HEK293T (cell line): ENCODE measurements at regions not wholly inside any gene's neighbourhood (a gene's known extent, or its start where the extent isn't known, plus 50 kb on each side); places are given as distances from the start of the nearest gene placed in this dataset.

Experiments used
- CTCF ChIA-PET: fragments of 350-600 bp; formaldehyde crosslinking; extraction: SDS; loops from one replicate; lab custom pipeline; 2021; ENCODE audit warnings: antibody characterized with exemption, inconsistent platforms; lab: Yijun Ruan, JAX
- POLR2A ChIA-PET: fragments of 350-600 bp; formaldehyde crosslinking; extraction: SDS; loops from one replicate; lab custom pipeline; 2020; ENCODE audit warnings: antibody characterized with exemption, inconsistent platforms; lab: Yijun Ruan, JAX
- DNase-seq: peaks from one replicate; pipeline ENCODE4 v3.0.0; 2012; ENCODE audit warnings: mixed read lengths; ENCODE audit errors: extremely low spot score
- ARNT ChIP-seq: fragments of 450-650 bp; IDR thresholded peaks from 2 replicates; pipeline ENCODE4 v1.6.1; 2017; ENCODE audit warnings: mild to moderate bottlenecking
- BHLHE40 ChIP-seq: fragments of 450-650 bp; IDR thresholded peaks from 2 replicates; pipeline ENCODE4 v1.6.1; 2016; ENCODE audit warnings: mild to moderate bottlenecking, moderate library complexity, borderline replicate concordance
- CTBP1 ChIP-seq: fragments of 450-650 bp; IDR thresholded peaks from 2 replicates; pipeline ENCODE4 v1.6.1; 2016; ENCODE audit warnings: borderline replicate concordance
- ELF4 ChIP-seq: fragments of 450-650 bp; IDR thresholded peaks from 2 replicates; pipeline ENCODE4 v1.6.1; 2017; ENCODE audit warnings: antibody characterized with exemption
- FOXA1 ChIP-seq: fragments of 450-650 bp; IDR thresholded peaks from 2 replicates; pipeline ENCODE4 v1.6.1; 2016; ENCODE audit warnings: mild to moderate bottlenecking
- FOXK2 ChIP-seq: fragments of 450-650 bp; IDR thresholded peaks from 2 replicates; pipeline ENCODE4 v1.6.1; 2016; ENCODE audit warnings: mild to moderate bottlenecking
- FOXM1 ChIP-seq: fragments of 450-650 bp; IDR thresholded peaks from 2 replicates; pipeline ENCODE4 v1.6.1; 2017; ENCODE audit warnings: mild to moderate bottlenecking, borderline replicate concordance
- HDGF ChIP-seq: fragments of 450-650 bp; IDR thresholded peaks from 2 replicates; pipeline ENCODE4 v1.6.1; 2017; ENCODE audit warnings: antibody characterized with exemption, borderline replicate concordance
- L3MBTL2 ChIP-seq: fragments of 450-650 bp; conservative IDR thresholded peaks from 2 replicates; pipeline ENCODE4 v1.6.1; 2016; ENCODE audit warnings: mild to moderate bottlenecking
- LEF1 ChIP-seq: fragments of 450-650 bp; IDR thresholded peaks from 2 replicates; pipeline ENCODE4 v1.6.1; 2017; ENCODE audit warnings: mild to moderate bottlenecking, borderline replicate concordance
- NFRKB ChIP-seq: fragments of 450-650 bp; IDR thresholded peaks from 2 replicates; pipeline ENCODE4 v1.6.1; 2016; ENCODE audit warnings: mild to moderate bottlenecking, moderate library complexity
- SP1 ChIP-seq: fragments of 450-650 bp; IDR thresholded peaks from 2 replicates; pipeline ENCODE4 v1.6.1; 2017
- SUZ12 ChIP-seq: fragments of 450-650 bp; IDR thresholded peaks from 2 replicates; pipeline ENCODE4 v1.6.1; 2016; ENCODE audit warnings: mild to moderate bottlenecking
- TARDBP ChIP-seq: fragments of 450-650 bp; IDR thresholded peaks from 2 replicates; pipeline ENCODE4 v1.6.1; 2016
- ZNF384 ChIP-seq: fragments of 450-650 bp; IDR thresholded peaks from 2 replicates; pipeline ENCODE4 v1.6.1; 2016
- TF ChIP-seq, protein P1 (sequence below): fragments of 450-650 bp; IDR thresholded peaks from 2 replicates; pipeline ENCODE4 v1.6.1; 2016

DNA sequence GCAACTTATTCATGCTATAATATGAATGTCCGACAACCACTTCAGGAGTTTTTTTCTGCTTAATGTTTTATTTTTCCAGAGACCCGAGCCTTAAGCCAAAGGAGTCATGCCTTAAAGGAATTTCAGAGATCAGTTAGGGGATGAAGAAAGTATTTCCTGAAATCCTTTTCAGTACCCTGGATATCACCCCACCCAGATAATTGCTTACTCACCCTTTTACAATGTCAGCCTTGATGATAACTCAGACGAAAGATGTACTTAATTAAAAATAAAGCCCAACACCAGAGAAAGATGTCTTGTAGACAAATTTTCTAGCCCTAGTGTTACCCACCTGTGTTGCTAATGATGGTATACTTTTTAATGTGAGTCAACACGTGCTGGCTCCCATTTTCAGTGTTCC lies 124.1 kb downstream of the XCL2 start:
- DNase-seq: no peak
- CTCF ChIA-PET: no interaction called here
- POLR2A ChIA-PET: no interaction called here
- TF ChIP-seq FOXK2: no peak
- no peak for TF ChIP-seq FOXM1
- TF ChIP-seq ZNF384: no peak
- TF ChIP-seq LEF1: no peak
- no peak for TF ChIP-seq TARDBP
- no peak for TF ChIP-seq SUZ12
- TF ChIP-seq, protein P1, sequence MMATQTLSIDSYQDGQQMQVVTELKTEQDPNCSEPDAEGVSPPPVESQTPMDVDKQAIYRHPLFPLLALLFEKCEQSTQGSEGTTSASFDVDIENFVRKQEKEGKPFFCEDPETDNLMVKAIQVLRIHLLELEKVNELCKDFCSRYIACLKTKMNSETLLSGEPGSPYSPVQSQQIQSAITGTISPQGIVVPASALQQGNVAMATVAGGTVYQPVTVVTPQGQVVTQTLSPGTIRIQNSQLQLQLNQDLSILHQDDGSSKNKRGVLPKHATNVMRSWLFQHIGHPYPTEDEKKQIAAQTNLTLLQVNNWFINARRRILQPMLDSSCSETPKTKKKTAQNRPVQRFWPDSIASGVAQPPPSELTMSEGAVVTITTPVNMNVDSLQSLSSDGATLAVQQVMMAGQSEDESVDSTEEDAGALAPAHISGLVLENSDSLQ: no peak
- no peak for TF ChIP-seq NFRKB
- TF ChIP-seq SP1: no peak
- no peak for TF ChIP-seq ELF4
- no peak for TF ChIP-seq L3MBTL2

- no peak for DNase-seq
- ChIA-PET POLR2A (no interaction called here), CTCF (no interaction called here)
- no peak for TF ChIP-seq FOXA1
- no peak for TF ChIP-seq ARNT
These were observed 127.6 kb downstream of the XCL2 start for GRCh38 chr1:168416220-168416619.

GRCh38 chr1:168414914-168415313 lies 128.9 kb downstream of the XCL2 start:
- TF ChIP-seq LEF1 (no peak), SP1 (no peak), HDGF (no peak), FOXA1 (no peak), BHLHE40 (no peak), ZNF384 (no peak), TARDBP (no peak), ARNT (no peak), L3MBTL2 (no peak), FOXM1 (no peak), CTBP1 (no peak), SUZ12 (no peak), NFRKB (no peak), ELF4 (no peak), FOXK2 (no peak)
- TF ChIP-seq, protein P1: no peak
- no peak for DNase-seq
- ChIA-PET POLR2A (no interaction called here), CTCF (interaction anchor here (0.6 kb wide), 1 partner anchor 755 kb away, joined by 3 read pairs; no protein-coding TSS in a partner anchor)

DNA sequence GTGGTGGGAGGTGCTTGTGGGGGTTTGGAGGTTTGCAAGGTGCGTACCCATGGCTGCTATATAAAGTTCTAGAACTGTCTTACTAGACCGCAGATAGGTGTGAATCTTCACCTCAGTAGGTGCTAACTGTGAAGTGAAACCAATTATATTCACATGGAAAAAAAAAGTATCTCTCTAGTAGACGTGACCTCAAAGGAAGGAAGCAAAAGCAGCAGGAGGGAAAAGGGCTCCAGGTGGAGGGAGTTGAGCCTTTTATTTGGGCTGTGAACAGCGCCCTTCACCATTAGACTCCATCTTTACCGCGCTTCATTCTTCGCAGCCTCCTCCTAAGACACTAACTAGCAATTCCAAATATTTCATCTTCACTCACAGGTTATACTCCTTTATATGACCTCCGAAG lies 129.8 kb downstream of the TBX19 start:
- TF ChIP-seq FOXK2: no peak
- TF ChIP-seq LEF1: no peak
- TF ChIP-seq BHLHE40: no peak
- ChIA-PET POLR2A (no interaction called here), CTCF (no interaction called here)
- DNase-seq: no peak

GRCh38 chr1:168408884-168409283 lies 128.2 kb downstream of the TBX19 start:
- TF ChIP-seq NFRKB: no peak
- no peak for TF ChIP-seq BHLHE40
- no peak for TF ChIP-seq HDGF
- TF ChIP-seq, protein P1: no peak
- DNase-seq: no peak
- CTCF ChIA-PET: no interaction called here
- POLR2A ChIA-PET: no interaction called here

DNA sequence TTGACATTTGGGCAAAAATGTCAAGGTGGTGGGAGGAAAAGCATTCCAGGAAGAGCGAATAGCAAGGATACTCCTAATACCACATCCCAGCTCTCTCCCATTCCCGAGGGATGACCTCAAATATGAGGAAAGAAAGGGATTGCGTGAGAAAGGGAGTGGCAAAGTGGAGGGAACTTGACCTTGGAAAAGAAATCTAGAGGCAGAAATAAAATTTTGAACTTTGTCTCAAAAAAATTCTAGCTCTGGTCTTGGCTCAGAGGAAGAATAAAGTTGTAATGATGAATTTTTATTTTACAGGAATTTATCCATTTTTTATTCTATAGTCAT lies 127.8 kb downstream of the TBX19 start:
- ChIA-PET POLR2A (no interaction called here), CTCF (interaction anchor here (0.6 kb wide), 1 partner anchor 64 kb away, joined by 4 read pairs; no protein-coding TSS in a partner anchor)
- no peak for TF ChIP-seq ARNT
- DNase-seq: no peak

GRCh38 chr1:168407832-168408538 lies 127.3 kb downstream of the TBX19 start:
- DNase-seq: no peak
- POLR2A ChIA-PET: no interaction called here
- TF ChIP-seq SP1 (no peak), LEF1 (no peak), TARDBP (no peak), NFRKB (no peak), ZNF384 (no peak), ARNT (no peak), SUZ12 (no peak), FOXK2 (no peak), FOXM1 (no peak), HDGF (no peak), ELF4 (no peak), FOXA1 (no peak), L3MBTL2 (no peak), CTBP1 (no peak), BHLHE40 (no peak)
- TF ChIP-seq, protein P1: no peak
- CTCF ChIA-PET: interaction anchor here (0.6 to 0.7 kb wide), 2 partner anchors 64 to 173 kb away, joined by 3 to 4 read pairs; no protein-coding TSS in a partner anchor
